GM20431 (cell line): ENCODE measurements at regions not wholly inside any gene's neighbourhood (a gene's known extent, or its start where the extent isn't known, plus 50 kb on each side); places are given as distances from the start of the nearest gene placed in this dataset.

Experiments
- in situ Hi-C: fragments of 300-500 bp; cut with MseI, MboI; formaldehyde crosslinking; loops from one replicate; pipeline ENCODE4 v1.15.0; 2020; ENCODE audit warnings: low sequenced_read_pairs; ENCODE audit not compliant: unreplicated experiment

DNA sequence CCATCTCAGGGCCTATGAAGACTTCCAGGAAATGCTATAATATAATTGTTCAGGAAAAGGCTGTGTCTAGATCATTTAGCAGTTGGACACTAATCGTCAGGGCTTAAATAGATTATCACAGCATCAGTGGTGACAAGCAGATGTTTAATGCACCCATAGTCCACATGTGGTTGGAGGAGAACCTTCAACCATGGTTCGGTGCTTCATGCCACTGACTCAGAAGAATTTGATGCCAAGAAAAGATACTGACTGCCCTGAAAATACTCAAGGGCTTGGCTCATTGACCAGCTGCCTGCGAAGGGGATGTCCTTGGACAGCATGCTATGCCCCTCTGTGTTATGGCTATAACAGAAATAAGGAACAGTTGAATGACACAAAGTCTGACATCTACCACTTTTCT is 175.7 kb downstream of the HHIPL2 start:
- in situ Hi-C loops, result no loop called here

DNA sequence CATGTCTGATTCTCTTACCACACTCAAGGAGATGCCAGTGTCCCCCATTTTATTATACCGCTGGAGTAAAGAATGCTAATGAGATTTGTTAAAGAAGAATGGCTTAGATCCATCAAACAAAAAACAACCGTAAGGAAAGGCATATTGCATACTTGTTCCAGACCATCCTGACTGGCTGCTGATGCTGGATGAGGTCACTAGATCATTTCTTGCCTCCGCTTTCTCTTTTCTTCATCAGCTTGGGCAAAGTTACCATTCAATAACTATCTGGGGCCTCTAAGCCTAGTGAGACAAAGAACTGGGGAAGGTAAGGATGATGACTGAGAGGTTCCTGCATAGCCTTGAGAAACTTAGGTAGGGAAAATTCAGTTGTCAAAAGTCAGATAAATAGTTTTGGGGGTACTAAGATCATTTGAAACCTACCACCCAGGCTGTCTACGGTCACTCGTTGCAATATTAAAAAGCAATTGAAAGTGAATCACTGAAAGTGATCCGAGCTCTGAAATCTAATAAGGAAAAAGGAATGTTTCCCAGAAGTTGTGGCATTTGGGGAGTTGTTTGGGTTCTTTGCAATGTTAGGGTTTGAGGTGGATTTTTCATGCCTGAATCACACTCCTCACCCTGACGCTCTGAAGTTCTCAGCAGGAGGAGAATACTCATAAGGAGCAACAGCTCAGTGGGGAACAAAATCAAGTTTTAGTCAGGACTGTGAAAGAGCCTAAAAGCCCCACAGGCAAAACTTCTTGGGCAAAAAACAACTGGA is 176.8 kb downstream of the HHIPL2 start:
- in situ Hi-C loops, result no loop called here

DNA sequence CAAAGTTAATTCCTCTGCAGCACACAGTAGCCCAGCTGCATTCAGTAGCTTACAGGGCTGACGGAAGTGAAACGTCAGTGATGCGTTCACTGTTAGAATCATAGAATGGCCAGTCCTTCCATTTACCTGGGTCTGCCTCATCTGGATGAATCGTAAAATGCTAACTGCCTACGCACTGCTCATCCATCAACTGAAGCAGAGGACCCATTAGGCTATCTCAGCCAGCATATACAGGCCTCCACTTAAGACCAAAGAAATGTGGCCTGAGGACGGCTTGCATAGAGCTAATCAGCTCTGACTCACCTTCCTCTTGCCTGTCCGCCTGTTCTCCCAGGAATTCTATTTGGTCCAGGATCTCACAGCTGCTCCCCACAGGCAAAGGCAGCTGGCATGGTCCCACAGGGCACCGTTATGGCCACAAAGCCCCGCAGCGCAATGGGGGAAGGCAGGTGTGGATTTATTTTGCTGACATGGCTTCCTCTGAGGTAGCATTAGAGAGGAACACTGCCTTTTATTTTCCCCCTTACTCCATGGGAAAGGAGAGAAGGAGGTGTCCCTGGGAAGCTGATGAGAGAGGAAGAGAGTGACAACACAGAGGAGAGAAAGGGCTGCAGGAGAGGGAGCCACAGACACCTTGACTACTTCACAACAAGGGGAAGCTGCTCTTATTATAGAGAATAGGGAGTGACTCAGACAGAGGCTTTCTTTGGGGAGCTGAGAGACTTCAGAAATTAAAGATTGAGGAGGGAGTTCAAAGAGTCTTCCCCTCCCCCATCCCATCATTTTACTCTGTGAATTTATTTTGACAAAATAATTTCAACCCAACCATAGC is 177.6 kb downstream of the HHIPL2 start:
- in situ Hi-C loops, result no loop called here

DNA sequence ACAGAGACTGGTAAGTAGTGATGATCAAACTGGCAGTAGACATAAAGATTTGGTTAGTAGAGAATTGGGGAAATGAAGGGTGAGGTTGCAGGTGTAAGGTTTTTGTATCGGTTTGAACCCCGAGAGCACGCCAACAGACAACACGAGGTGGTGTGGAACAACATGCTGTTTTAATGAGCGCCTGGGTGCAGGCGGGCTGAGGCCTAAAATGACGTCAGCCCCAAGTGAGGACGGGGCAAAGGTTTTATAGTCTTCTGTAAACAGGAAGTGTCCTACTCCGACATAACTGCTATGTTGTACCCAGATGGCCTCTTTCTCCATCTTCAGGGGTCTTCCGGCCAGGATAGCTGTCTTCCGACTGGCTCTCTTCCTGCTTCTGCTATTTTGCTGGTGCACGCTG is 178.8 kb downstream of the HHIPL2 start:
- in situ Hi-C loops, result no loop called here

DNA sequence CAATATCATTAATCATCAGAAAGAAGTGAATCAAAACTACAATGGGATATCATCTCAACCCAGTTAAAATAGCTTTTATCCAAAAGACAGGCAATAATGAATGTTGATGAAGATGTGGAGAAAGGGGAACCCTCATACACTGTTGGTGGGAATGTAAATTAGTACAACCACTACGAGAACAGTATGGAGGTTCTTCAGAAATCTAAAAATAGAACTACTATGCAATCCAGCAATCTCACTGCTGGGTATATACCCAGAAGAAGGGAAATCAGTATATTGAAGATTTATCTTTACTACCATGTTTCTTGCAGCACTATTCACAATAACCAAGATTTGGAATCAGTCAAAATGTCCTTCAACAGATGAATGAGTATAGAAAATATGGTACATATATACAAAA is 189.8 kb downstream of the HHIPL2 start:
- in situ Hi-C loops, result no loop called here

DNA sequence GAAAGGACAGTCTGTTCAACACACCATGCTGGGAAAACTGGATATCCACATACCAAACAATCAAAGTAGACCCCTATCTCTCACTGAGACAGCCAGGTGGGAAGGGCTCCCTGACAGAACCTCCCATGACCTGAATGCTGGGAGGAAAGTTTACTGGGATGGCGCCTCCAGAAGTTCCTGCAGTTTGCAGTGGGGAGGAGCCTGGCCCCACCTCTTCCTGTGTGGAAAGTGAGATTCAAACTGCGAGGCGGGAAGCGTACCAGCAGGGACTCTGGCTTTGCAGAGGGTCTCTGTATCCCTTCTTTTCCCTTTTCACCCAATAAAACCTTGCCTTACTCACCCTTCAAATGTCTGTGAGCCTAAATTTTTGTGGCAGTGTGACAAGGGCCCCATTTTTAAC is 190.7 kb downstream of the HHIPL2 start:
- in situ Hi-C loops, result no loop called here

DNA sequence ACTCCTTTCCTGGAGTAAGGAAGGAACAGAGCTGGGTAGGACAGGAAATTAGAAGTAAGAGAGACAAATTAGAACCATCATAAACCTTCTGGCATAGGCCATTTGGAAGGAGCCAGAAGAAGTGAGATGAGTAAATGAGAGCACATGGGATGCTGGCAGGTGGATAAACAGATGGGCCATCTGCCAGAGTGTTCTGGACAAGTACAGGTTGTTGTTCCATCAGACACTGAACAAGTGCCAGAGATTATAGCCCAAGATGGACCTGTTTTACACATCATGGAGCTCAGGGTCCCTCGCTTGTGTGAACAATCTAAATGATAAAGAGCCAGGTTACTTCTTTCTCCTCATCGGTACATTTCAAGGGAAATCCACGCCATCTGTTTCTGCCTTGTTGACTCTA is 200.3 kb downstream of the HHIPL2 start:
- in situ Hi-C loops, result no loop called here

DNA sequence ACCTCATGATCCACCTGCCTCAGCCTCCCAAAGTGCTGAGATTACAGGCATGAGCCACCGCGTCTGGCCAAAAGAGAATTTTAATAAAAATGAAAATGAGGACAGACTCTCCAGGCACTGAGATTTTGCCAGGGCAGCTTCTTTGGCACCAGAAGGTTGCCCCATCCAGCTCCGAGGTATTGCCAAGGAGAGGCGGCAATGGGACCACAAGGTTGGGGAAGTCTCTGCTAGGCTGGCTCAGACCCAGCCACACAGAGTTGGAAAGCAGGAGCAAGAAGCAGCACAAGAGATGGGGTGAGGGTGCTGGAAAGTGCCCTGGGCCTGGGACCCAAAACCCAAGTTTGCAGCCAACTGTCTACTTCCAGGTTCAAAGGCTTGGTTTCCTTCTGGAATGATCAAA is 200.9 kb downstream of the HHIPL2 start:
- in situ Hi-C loops, result no loop called here

DNA sequence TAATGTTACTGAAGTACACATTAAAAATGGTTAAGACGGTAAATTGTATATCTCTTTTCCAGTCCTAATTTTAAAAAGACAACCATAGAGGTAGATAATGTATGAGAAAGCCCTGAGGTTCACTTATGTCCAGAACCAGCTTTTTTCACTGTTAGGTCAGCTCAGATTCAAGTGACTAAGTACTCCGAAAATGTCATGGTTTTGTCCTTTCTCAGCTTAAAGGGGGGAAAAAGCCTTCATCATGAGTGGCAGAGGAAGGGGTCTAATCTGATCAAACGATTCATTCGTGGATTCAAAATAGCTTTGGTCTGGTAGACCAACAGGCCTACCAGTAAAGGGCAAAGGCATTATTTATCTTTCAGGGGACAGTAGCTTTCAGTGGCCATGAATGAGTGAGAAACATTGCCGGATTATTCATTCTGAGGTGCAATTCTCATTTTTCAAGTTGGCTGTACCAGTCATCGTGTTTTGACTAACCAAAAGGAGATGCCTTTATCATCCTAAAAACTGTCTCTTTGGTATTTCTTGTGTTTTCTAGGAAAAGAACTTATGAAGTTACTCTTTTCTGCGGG is 208.4 kb downstream of the HHIPL2 start:
- in situ Hi-C loops, result no loop called here

DNA sequence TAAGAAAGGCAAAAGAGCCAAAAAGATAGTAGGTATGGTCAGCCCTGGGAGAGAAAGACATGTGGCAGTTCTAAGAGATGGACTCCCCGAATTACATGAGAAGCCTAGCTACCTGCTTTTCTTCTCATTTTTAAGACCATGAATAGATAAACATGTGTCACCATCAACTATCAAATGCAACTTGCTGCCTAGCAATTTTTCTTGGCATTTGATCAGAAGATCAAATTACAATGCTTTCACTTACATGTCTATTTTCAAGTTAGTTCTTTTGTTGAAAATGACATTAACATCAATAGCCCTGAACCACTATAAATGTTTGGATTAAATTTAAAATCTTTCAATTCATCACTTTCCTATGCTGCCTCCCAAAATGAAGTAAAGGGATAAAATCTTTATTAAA is 212.3 kb downstream of the HHIPL2 start:
- in situ Hi-C loops, result no loop called here

DNA sequence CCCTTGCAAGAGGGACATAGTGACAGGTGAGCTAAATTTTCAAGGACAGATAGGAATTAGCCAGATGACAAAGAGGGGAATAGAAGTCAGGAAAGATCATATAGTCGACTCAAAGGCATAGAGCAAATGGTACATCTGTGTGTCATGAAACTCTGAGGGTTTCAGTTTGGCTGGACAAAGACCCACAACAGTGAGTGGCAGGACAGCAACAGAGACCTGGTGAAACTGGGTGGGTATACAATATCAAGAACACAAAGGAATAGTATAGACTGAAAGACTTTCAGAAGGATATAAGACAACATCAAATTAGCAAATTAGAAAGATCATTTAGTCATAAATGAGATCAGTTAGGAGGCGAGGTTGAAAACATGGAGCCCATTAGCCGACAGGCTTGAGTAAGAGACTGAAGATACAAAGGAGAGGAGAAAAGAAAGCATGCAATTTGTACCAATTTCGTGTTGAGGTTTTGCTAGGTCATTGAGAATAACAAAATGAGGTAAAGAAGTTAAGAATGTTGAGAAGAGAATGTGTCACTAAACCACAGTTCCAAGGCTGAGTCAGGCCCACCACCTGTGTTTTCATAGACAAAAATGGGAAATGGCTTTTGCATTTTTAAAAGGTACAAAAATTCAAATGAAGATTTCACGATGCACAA is 213.8 kb downstream of the HHIPL2 start:
- in situ Hi-C loops, result no loop called here

DNA sequence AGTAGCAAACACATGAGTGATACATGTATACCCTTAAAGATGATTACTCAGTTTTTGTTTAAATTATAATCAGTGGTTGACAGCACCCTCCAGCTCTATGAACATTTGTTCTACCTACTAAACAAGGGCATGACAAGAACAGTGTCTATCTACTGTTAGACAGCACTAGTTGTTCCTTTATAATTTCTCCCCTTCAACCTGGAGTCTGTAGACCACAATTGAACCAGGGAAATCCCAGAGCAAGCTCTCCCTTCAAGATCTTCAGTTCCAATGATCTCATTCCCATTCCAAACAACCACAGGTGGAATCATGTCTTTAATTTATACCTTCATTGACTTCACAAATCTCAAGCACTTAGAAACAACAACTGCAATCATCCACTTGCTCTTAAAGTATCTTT is 216.1 kb downstream of the HHIPL2 start:
- in situ Hi-C loops, result no loop called here

DNA sequence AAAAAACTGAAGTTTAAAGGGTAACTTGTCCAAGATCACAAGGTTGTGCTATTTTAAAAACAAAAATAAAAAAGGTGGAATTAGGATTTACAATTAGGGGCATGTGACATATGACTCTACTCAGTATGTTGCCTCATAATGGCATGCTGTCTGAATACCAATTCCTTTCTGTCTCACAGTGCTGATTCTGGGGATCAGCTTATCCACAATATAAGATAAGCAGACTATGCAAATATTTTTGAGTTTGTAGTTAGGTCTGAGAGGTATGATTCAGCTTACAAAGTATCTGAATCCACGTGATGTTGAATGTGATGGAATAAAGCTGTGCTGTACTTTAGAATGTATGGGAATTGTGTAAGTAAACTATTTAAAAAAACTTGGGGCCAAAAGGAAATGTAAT is 216.6 kb downstream of the HHIPL2 start:
- in situ Hi-C loops, result no loop called here

DNA sequence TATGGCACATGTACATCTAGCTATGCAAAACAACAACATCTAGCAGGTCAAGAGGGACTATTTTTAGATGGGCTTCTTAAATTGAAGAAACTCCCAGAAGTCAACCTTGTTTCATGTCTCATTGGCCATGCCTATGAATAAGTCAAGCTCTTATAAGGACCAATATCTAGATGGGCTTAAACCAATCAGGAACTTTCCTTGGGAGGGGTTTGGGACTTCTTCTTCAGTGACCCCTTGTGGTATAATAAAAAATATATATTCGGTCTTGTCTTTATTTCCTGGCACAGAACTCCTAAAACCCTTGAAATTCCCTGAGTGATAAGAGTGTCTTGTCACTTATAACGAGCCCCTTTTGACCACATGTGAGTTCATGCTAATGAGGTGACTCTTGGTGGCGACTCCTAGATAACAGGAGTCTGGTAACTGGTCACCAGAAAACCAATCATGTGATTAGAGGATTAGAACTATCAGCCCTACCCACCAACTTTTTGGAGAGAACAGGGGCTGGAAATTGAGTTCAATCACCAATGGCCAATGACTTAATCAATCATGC is 218.3 kb downstream of the HHIPL2 start:
- in situ Hi-C loops, result no loop called here

DNA sequence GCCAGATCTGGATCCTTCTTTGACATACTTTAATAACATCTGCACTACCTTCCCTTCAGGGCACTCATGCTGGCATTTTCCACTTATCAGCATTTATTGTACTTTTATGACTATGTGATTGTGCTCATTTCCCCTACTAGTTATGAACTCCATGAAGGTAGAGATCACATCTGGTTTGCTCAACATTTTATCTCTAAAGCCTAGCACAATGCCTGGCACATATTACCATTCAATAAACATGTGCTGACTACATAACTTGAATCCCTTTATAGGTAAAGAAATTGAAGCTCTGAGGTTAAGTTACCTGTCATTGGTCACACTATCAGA is 221.2 kb downstream of the HHIPL2 start:
- in situ Hi-C loops, result no loop called here

DNA sequence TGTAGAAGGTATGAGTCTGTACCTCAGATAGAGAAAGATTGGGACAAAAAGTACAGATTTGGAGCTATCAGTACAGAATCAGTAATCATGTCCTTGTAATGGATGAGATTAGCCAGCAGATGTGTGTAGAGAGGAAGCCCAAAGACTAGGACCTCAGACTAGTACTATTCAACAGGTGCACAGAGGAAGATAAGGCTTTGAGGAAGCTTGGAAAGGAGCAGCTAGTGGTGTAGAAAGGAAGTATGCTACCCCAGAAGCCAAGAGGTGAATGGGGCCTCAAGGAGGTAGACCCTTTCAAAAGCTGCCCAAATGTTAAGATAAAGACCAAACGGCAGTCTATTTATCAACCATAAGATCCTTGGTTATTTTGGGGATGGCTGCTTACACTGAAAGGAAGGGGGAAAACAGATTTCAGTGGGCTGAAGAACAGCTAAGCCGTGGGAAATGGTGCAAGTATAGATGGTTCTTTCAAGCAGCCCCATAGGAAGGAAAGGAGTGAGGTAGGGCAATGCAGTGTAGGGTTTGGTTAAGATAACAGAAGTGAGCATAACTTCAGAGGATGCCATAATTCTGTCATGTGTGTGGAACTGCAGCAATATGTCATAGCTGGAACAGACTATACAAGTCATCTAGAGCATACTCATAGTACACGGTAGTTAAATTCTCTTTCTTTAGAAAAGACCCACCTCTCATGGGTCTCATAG is 221.7 kb downstream of the HHIPL2 start:
- in situ Hi-C loops, result no loop called here

DNA sequence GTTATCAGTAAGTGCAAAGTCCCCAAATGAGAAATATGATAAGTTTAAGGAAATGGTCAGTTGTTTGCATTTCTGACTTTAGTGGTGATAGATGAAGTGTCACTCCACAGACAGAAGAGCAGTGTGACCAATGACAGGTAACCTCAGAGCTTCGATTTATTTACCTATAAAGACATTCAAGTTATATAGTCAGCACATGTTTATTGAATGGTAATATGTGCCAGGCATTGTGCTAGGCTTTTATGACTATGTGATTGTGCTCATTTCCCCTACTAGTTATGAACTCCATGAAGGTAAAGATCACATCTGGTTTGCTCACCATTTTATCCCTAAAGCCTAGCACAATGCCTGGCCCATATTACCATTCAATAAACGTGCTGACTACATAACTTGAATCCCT is 222.4 kb downstream of the HHIPL2 start:
- in situ Hi-C loops, result no loop called here

DNA sequence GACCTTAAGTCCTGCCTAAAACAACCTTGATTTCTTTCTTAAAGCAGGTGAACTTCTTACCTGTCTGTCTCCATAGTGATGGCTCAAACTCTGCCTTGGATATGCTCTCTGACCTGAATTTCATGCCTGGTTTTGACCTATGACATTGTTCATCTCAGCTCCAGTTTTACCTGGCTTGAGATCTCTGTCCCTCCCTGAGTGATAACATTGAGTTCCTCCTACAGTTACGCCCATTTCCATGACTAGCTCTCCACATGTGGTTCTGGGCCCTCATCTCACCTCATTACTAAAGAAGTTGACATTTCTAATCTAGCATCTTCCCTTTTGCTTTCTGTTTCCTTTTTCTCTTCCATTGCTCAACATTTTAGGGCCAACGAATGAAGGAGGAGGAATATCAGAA is 233.1 kb downstream of the HHIPL2 start:
- in situ Hi-C loops, result no loop called here

DNA sequence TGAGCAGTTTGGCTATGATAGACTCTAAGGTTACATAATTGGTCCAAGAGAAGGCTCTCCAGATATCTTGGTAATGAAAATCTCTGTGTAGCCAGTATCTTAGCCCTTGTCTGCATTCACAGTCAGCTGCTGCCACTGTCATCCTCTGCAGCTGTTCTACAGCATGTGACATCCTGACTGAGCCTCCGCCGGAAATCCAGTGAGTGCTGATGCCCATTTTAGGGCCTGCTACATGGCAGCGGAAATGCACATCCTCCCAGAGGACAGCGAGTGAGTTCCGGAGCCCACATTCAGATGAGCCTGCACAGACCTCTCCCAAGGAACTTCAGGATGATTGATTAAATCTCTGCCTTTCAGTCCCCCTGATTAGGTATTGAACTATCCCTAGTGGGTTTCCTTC is 237.1 kb downstream of the HHIPL2 start:
- in situ Hi-C loops, result no loop called here

DNA sequence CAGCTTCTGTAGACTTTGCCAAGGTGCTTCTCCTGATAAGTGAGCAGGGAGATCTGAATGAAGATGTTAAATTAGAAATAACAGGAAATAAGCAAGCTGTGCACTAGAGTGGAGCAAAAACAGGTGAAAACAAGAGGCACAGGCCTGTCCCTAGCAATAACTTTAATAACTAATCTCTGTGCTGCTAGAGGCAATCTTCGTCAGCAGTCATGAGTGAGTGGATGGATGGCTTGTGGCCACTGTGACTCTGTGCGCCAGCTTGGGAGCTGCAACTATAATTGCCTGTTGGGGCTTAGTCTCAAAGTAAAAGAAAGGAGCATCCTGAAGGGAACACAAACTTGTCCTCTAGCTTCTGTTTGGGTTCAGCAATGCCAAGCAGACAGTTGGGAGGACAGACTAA is 240.3 kb downstream of the HHIPL2 start:
- in situ Hi-C loops, result no loop called here
